H9 (cell line): ENCODE measurements at regions not wholly inside any gene's neighbourhood (a gene's known extent, or its start where the extent isn't known, plus 50 kb on each side); places are given as distances from the start of the nearest gene placed in this dataset.

ENCODE experiments used
- DNase-seq: peaks from one replicate; pipeline ENCODE4 v3.0.0-alpha.2; 2017
- H2AFZ ChIP-seq: one replicate; pipeline ENCODE4 v1.6.1; 2013; ENCODE audit warnings: mild to moderate bottlenecking, low read length, control low read depth, moderate library complexity
- H2AK5ac ChIP-seq: 2 replicates; pipeline ENCODE4 v1.6.1; 2013; ENCODE audit warnings: low read length, control low read depth, mixed read lengths; ENCODE audit not compliant: insufficient read length
- H2BK120ac ChIP-seq: one replicate; pipeline ENCODE4 v1.6.1; 2013; ENCODE audit warnings: low read depth, mild to moderate bottlenecking, low read length, control low read depth, inconsistent platforms; ENCODE audit not compliant: poor library complexity, severe bottlenecking
- H2BK12ac ChIP-seq: 2 replicates; pipeline ENCODE4 v1.6.1; 2013; ENCODE audit warnings: low read length, control low read depth, mixed read lengths, low read depth; ENCODE audit not compliant: insufficient read length
- H2BK15ac ChIP-seq: 2 replicates; pipeline ENCODE4 v1.6.1; 2013; ENCODE audit warnings: low read depth, low read length, control low read depth
- H2BK20ac ChIP-seq: one replicate; pipeline ENCODE4 v1.6.1; 2013; ENCODE audit warnings: low read depth, mild to moderate bottlenecking, low read length, control low read depth, inconsistent platforms; ENCODE audit not compliant: poor library complexity, severe bottlenecking
- H2BK5ac ChIP-seq: 2 replicates; pipeline ENCODE4 v1.6.1; 2013; ENCODE audit warnings: low read length, control low read depth, mixed read lengths; ENCODE audit not compliant: insufficient read length
- H3K14ac ChIP-seq: 2 replicates; pipeline ENCODE4 v1.6.1; 2013; ENCODE audit warnings: low read length, control low read depth; ENCODE audit not compliant: insufficient read depth
- H3K18ac ChIP-seq: 2 replicates; pipeline ENCODE4 v1.6.1; 2013; ENCODE audit warnings: low read depth, mild to moderate bottlenecking, mixed read lengths, low read length, control low read depth; ENCODE audit not compliant: insufficient read length
- H3K23ac ChIP-seq: 2 replicates; pipeline ENCODE4 v1.6.1; 2013; ENCODE audit warnings: low read length, control low read depth, mixed read lengths, low read depth; ENCODE audit not compliant: insufficient read length
- H3K23me2 ChIP-seq: 2 replicates; pipeline ENCODE4 v1.6.1; 2013; ENCODE audit warnings: low read depth, mild to moderate bottlenecking, mixed read lengths, low read length, control low read depth; ENCODE audit not compliant: insufficient read length, poor library complexity, severe bottlenecking
- H3K27ac ChIP-seq: 2 replicates; pipeline ENCODE4 v1.5.1; 2013; ENCODE audit warnings: low read length, control low read depth, mixed read lengths, low read depth; ENCODE audit not compliant: insufficient read length
- H3K27me3 ChIP-seq: 2 replicates; pipeline ENCODE4 v1.6.1; 2013; ENCODE audit warnings: low read length, control low read depth, inconsistent platforms; ENCODE audit not compliant: insufficient read depth
- H3K4ac ChIP-seq: 2 replicates; pipeline ENCODE4 v1.6.1; 2013; ENCODE audit warnings: low read depth, mild to moderate bottlenecking, control low read depth, inconsistent platforms, low read length, moderate library complexity
- H3K4me1 ChIP-seq: 2 replicates; pipeline ENCODE4 v1.6.1; 2013; ENCODE audit warnings: low read length, control low read depth, inconsistent platforms; ENCODE audit not compliant: insufficient read depth
- H3K4me2 ChIP-seq: 2 replicates; pipeline ENCODE4 v1.6.1; 2013; ENCODE audit warnings: low read length, control low read depth, mixed read lengths; ENCODE audit not compliant: insufficient read length, insufficient read depth
- H3K56ac ChIP-seq: 2 replicates; pipeline ENCODE4 v1.6.1; 2013; ENCODE audit warnings: low read depth, mild to moderate bottlenecking, mixed read lengths, low read length, control low read depth; ENCODE audit not compliant: insufficient read length
- H3K79me1 ChIP-seq: 2 replicates; pipeline ENCODE4 v1.6.1; 2013; ENCODE audit warnings: low read depth, mild to moderate bottlenecking, moderate library complexity, low read length, control low read depth, inconsistent platforms; ENCODE audit not compliant: insufficient read depth, poor library complexity, severe bottlenecking
- H3K79me2 ChIP-seq: 2 replicates; pipeline ENCODE4 v1.6.1; 2013; ENCODE audit warnings: low read length, control low read depth, inconsistent platforms; ENCODE audit not compliant: insufficient read depth
- H3K9ac ChIP-seq: 2 replicates; pipeline ENCODE4 v1.6.1; 2013; ENCODE audit warnings: low read length, control low read depth, mixed read lengths; ENCODE audit not compliant: insufficient read length; ENCODE audit errors: extremely low read depth
- H3K9me3 ChIP-seq: one replicate; pipeline ENCODE4 v1.6.1; 2013; ENCODE audit warnings: low read depth, low read length, inconsistent platforms; ENCODE audit not compliant: control insufficient read depth
- H3T11ph ChIP-seq: one replicate; pipeline ENCODE4 v1.6.1; 2013; ENCODE audit warnings: mild to moderate bottlenecking, low read length, control low read depth, inconsistent platforms
- H4K20me1 ChIP-seq: one replicate; pipeline ENCODE4 v1.6.1; 2013; ENCODE audit not compliant: control insufficient read depth, insufficient read length, insufficient read depth
- H4K5ac ChIP-seq: 2 replicates; pipeline ENCODE4 v1.6.1; 2013; ENCODE audit warnings: low read depth, mild to moderate bottlenecking, mixed read lengths, low read length, control low read depth; ENCODE audit not compliant: insufficient read length
- H4K8ac ChIP-seq: replicated peaks from 2 replicates; pipeline ENCODE4 v1.6.1; 2013; ENCODE audit warnings: low read length, control low read depth, mixed read lengths, low read depth; ENCODE audit not compliant: insufficient read length
- H4K91ac ChIP-seq: 2 replicates; pipeline ENCODE4 v1.6.1; 2013; ENCODE audit warnings: low read depth, mild to moderate bottlenecking, moderate library complexity, mixed read lengths, low read length, control low read depth; ENCODE audit not compliant: insufficient read length
- H3K27ac Mint-ChIP-seq, 3 experiments: 2 replicates in 2 of 3; 3 replicates in 1 of 3; pipeline ENCODE4 v1.8.0; 2020 to 2021; ENCODE audit warnings: mixed read lengths in 3 of 3, mild to moderate bottlenecking in 1 of 3, moderate library complexity in 1 of 3
- H3K27me3 Mint-ChIP-seq: 2 replicates; pipeline ENCODE4 v1.8.0; 2021; ENCODE audit warnings: low read depth, mild to moderate bottlenecking, moderate library complexity, mixed read lengths
- H3K36me3 Mint-ChIP-seq, 3 experiments: 2 replicates in 2 of 3; 3 replicates in 1 of 3; pipeline ENCODE4 v1.8.0; 2020 to 2021; ENCODE audit warnings: low read depth in 3 of 3, mixed read lengths in 3 of 3; ENCODE audit not compliant: insufficient read depth in 1 of 3
- H3K4me1 Mint-ChIP-seq, 2 experiments: 2 replicates each; pipeline ENCODE4 v1.8.0; 2020; ENCODE audit warnings: mixed read lengths in 2 of 2
- H3K4me3 Mint-ChIP-seq, 2 experiments: 2 replicates in 1 of 2; 3 replicates in 1 of 2; pipeline ENCODE4 v1.8.0; 2020 to 2021; ENCODE audit warnings: mild to moderate bottlenecking in 2 of 2, mixed read lengths in 2 of 2, moderate library complexity in 1 of 2
- H3K9me3 Mint-ChIP-seq, 2 experiments: 2 replicates in 1 of 2; 3 replicates in 1 of 2; pipeline ENCODE4 v1.8.0; 2020; ENCODE audit warnings: mild to moderate bottlenecking in 2 of 2, mixed read lengths in 2 of 2, moderate library complexity in 1 of 2
- WGBS: extraction: QIAGEN DNeasy Blood & Tissue Kit; methylation state at CpG from one replicate; pipeline ENCODE4 v1.1.7; 2013; ENCODE audit warnings: missing lambda C conversion rate, low lambda C conversion rate, mixed read lengths; ENCODE audit not compliant: insufficient read length; ENCODE audit errors: extremely low coverage; 5-methylcytosine and 5-hydroxymethylcytosine counted together
- TF ChIP-seq, protein P1 (sequence below): fragments of 200-600 bp; sonication (generic); conservative IDR thresholded peaks from 3 replicates; pipeline ENCODE4 v1.8.0; 2021; ENCODE audit warnings: antibody characterized with exemption, mild to moderate bottlenecking

DNA sequence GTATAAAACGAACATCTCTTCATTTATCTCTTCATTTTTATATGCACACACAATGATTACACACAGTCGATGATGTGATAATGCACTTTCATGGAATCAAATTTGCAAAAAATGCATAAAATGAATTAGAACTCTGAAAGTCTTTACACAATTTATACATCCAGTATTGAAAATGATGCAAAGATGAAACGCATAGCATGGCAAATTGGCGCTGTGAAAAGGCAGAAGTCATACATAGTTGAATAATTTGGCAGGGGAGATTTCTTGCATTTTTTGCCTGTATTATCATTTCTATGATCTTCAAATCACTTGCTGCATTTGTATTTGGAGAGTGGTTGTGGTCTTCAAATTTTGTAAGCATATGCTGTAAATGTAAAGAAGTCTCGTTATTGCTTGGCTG lies 150.7 kb upstream of the LGALSL start:
- H3K9ac ChIP-seq, result no peak overlapping the region
- H2BK20ac ChIP-seq, result no peak overlapping the region
- TF ChIP-seq, protein P1, sequence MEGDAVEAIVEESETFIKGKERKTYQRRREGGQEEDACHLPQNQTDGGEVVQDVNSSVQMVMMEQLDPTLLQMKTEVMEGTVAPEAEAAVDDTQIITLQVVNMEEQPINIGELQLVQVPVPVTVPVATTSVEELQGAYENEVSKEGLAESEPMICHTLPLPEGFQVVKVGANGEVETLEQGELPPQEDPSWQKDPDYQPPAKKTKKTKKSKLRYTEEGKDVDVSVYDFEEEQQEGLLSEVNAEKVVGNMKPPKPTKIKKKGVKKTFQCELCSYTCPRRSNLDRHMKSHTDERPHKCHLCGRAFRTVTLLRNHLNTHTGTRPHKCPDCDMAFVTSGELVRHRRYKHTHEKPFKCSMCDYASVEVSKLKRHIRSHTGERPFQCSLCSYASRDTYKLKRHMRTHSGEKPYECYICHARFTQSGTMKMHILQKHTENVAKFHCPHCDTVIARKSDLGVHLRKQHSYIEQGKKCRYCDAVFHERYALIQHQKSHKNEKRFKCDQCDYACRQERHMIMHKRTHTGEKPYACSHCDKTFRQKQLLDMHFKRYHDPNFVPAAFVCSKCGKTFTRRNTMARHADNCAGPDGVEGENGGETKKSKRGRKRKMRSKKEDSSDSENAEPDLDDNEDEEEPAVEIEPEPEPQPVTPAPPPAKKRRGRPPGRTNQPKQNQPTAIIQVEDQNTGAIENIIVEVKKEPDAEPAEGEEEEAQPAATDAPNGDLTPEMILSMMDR, result no peak
- H3K9me3 ChIP-seq, result no peaks in the 10 kb centered on the region
- no peak overlapping the region for H2BK15ac ChIP-seq
- no peak overlapping the region for H3K4me2 ChIP-seq
- no peaks in the 10 kb centered on the region for H3K79me1 ChIP-seq
- no peak overlapping the region for H3T11ph ChIP-seq
- no peak overlapping the region for H2BK12ac ChIP-seq
- H3K27me3 Mint-ChIP-seq, result no peaks in the 10 kb centered on the region; the same call in 1 of the 2 replicates
- H3K14ac ChIP-seq, result no peak overlapping the region
- H4K91ac ChIP-seq, result no peak overlapping the region
- WGBS, result no CpG with 5 or more reads among the region's 5 CpGs
- H3K23me2 ChIP-seq, result no peaks in the 10 kb centered on the region
- peaks cover 0 to 6% (median 5%) of the 10 kb centered on the region in 3 experiments; a peak in 2 of 7 replicates for H3K36me3 Mint-ChIP-seq
- no peak overlapping the region for H3K18ac ChIP-seq
- H4K5ac ChIP-seq, result no peak overlapping the region
- H2AFZ ChIP-seq, result no peak overlapping the region
- no peak overlapping the region for H3K27ac Mint-ChIP-seq
- H3K4me1 ChIP-seq, result no peaks in the 10 kb centered on the region
- no peaks in the 10 kb centered on the region for H4K20me1 ChIP-seq
- H3K56ac ChIP-seq, result no peak overlapping the region
- 0 out of 4 replicates have a peak, but pooled peaks cover 0 to 2% of the 10 kb centered on the region in 2 experiments for H3K4me1 Mint-ChIP-seq
- no peak overlapping the region for H2BK120ac ChIP-seq
- H3K4ac ChIP-seq, result no peak overlapping the region
- H3K27ac ChIP-seq, result no peak overlapping the region
- H3K4me3 Mint-ChIP-seq, result no peak overlapping the region
- no peaks in the 10 kb centered on the region for H3K79me2 ChIP-seq
- no peak overlapping the region for H4K8ac ChIP-seq
- H2BK5ac ChIP-seq, result no peak overlapping the region
- H2AK5ac ChIP-seq, result no peak overlapping the region
- H3K9me3 Mint-ChIP-seq, result no peaks in the 10 kb centered on the region
- DNase-seq, result no peak
- H3K27me3 ChIP-seq, result no peaks in the 10 kb centered on the region
- H3K23ac ChIP-seq, result no peak overlapping the region
